Osteocyte (in vitro differentiated cells): ENCODE measurements at regions not wholly inside any gene's neighbourhood (a gene's known extent, or its start where the extent isn't known, plus 50 kb on each side); places are given as distances from the start of the nearest gene placed in this dataset.

Source experiments
- DNase-seq: peaks from one replicate; pipeline ENCODE4 v3.0.0; 2021; ENCODE audit warnings: mixed read lengths; ENCODE audit not compliant: unreplicated experiment; ENCODE audit errors: extremely low spot score
- H3K27ac Mint-ChIP-seq: one replicate; pipeline ENCODE4 v1.8.0; 2021; ENCODE audit warnings: mild to moderate bottlenecking, mixed read lengths; ENCODE audit not compliant: unreplicated experiment
- H3K27me3 Mint-ChIP-seq: one replicate; pipeline ENCODE4 v1.8.0; 2021; ENCODE audit warnings: mixed read lengths; ENCODE audit not compliant: unreplicated experiment
- H3K36me3 Mint-ChIP-seq: one replicate; pipeline ENCODE4 v1.8.0; 2021; ENCODE audit warnings: mixed read lengths; ENCODE audit not compliant: unreplicated experiment
- H3K4me1 Mint-ChIP-seq: one replicate; pipeline ENCODE4 v1.8.0; 2021; ENCODE audit warnings: mixed read lengths; ENCODE audit not compliant: unreplicated experiment
- H3K4me3 Mint-ChIP-seq: one replicate; pipeline ENCODE4 v1.8.0; 2021; ENCODE audit warnings: mild to moderate bottlenecking, moderate library complexity, mixed read lengths; ENCODE audit not compliant: unreplicated experiment
- H3K9me3 Mint-ChIP-seq: one replicate; pipeline ENCODE4 v1.8.0; 2021; ENCODE audit warnings: mixed read lengths; ENCODE audit not compliant: unreplicated experiment
- TF ChIP-seq, protein P1 (sequence below): fragments of 200-600 bp; sonication (generic); IDR thresholded peaks from 2 replicates; pipeline ENCODE4 v1.5.0; 2021; ENCODE audit warnings: antibody characterized with exemption, mild to moderate bottlenecking, moderate library complexity

DNA sequence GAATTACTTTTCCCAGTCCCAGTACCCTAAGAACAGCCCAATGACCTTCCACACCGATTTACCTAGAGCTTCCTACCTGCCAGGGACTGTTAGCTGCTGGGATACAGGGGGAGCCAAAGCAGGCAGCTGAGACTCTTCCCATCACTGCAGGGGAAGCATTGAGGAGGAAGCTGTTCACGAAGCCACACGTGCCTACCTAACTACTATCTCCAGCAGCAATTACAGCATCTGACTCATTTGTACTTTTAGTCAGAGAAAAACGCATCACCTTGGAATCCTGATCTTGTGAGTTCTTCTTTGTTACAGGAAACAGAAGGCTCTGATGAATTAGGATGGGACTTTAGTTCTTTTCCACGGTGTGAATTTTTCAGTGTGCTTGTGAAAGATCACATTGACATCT is 113.7 kb upstream of the DHX40 start:
- Mint-ChIP-seq H3K36me3 (no peaks in the 10 kb centered on the region), H3K9me3 (no peaks in the 10 kb centered on the region), H3K27me3 (peaks cover 21% of the 10 kb centered on the region), H3K4me1 (no peaks in the 10 kb centered on the region), H3K4me3 (no peak overlapping the region), H3K27ac (no peak overlapping the region)
- DNase-seq, result no peak
- TF ChIP-seq, protein P1, sequence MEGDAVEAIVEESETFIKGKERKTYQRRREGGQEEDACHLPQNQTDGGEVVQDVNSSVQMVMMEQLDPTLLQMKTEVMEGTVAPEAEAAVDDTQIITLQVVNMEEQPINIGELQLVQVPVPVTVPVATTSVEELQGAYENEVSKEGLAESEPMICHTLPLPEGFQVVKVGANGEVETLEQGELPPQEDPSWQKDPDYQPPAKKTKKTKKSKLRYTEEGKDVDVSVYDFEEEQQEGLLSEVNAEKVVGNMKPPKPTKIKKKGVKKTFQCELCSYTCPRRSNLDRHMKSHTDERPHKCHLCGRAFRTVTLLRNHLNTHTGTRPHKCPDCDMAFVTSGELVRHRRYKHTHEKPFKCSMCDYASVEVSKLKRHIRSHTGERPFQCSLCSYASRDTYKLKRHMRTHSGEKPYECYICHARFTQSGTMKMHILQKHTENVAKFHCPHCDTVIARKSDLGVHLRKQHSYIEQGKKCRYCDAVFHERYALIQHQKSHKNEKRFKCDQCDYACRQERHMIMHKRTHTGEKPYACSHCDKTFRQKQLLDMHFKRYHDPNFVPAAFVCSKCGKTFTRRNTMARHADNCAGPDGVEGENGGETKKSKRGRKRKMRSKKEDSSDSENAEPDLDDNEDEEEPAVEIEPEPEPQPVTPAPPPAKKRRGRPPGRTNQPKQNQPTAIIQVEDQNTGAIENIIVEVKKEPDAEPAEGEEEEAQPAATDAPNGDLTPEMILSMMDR, result no peak

DNA sequence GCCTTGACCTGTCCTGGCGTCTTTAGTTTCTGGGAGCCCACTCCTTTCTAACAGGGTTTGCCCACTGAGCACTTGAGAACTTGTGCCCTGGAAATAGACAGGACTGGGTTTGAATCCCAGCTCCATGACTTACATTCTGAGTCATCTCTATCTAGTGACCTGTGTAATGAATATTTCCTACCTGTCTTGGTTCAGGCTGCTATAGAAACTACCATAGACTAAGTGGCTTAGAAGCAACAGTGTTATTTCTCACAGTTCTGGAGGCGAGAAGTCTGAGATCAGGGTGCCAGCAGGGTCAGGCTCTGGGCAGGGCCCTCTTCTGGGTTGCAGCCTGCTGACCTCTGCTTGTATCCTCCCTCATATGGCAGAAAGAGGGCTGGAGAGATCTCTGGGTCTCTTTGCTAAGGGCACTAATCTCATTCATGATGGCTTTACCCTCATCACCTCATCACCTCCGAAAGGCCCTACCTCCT is 110.7 kb upstream of the DHX40 start:
- Mint-ChIP-seq H3K27me3 (peaks cover 14% of the 10 kb centered on the region), H3K4me3 (no peak overlapping the region), H3K4me1 (no peaks in the 10 kb centered on the region), H3K27ac (no peak overlapping the region), H3K36me3 (no peaks in the 10 kb centered on the region), H3K9me3 (no peaks in the 10 kb centered on the region)
- TF ChIP-seq, protein P1, result no peak
- no peak for DNase-seq

DNA sequence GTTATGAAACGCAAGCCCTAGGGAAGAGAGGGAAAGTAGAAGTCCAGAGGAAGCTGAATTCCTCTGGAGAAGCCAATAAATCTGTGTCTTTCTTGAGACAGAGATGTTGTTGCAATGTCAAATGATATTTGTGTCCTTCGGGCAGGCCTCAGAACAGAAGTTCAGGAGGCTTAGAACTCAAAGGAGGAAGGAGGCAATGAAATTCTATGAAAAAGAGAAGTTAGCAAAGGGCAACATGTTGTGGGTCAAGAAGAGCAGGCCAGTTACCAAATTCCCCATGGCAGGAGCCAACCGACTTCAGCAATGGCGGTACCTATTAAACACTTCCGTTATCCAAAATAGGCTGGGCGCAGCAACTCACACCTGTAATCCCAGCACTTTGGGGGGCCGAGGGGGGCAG is 109.0 kb upstream of the DHX40 start:
- no peak overlapping the region for H3K27ac Mint-ChIP-seq

DNA sequence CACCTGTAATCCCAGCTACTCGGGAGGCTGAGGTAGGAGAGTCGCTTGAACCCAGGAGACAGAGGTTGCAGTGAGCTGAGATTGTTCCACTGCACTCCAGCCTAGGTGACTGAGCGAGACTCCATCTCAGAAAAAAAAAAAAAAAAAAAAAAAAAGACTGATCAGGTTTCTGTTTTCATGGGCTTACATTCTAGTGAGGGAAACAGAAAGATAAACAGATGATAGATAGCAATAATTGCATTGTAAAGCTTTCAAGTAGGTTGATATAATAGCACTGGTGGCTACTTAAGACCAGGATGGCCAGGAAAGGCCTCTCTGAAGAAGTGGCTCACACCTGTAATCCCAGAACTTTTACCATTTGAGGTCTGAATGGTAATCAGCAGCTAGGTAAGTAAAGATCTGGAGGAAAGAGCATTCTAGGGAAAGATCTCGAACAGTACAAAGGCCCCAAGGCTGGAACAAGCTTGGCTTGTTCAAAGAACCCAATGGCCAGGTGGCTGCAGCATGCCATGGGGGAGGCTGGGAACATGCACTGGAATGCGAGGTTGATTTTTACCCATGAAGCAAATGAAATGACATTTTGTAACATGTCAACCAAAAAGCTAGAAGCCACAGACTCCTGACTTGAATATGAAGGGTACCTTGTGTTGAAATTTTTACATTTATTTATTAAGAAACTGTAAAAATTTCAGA is 108.3 kb upstream of the DHX40 start:
- H3K9me3 Mint-ChIP-seq, result no peaks in the 10 kb centered on the region
- TF ChIP-seq, protein P1, result no peak
- no peaks in the 10 kb centered on the region for H3K4me1 Mint-ChIP-seq
- no peaks in the 10 kb centered on the region for H3K36me3 Mint-ChIP-seq
- no peak overlapping the region for H3K27ac Mint-ChIP-seq
- H3K27me3 Mint-ChIP-seq, result peaks cover 10% of the 10 kb centered on the region
- no peak for DNase-seq
- no peak overlapping the region for H3K4me3 Mint-ChIP-seq

More for the DNA sequence above, 109.0 kb upstream of the DHX40 start:
- Mint-ChIP-seq H3K4me3 (no peak overlapping the region), H3K9me3 (no peaks in the 10 kb centered on the region), H3K36me3 (no peaks in the 10 kb centered on the region), H3K27me3 (peaks cover 14% of the 10 kb centered on the region), H3K4me1 (no peaks in the 10 kb centered on the region)
- DNase-seq, result no peak
- TF ChIP-seq, protein P1, result no peak

DNA sequence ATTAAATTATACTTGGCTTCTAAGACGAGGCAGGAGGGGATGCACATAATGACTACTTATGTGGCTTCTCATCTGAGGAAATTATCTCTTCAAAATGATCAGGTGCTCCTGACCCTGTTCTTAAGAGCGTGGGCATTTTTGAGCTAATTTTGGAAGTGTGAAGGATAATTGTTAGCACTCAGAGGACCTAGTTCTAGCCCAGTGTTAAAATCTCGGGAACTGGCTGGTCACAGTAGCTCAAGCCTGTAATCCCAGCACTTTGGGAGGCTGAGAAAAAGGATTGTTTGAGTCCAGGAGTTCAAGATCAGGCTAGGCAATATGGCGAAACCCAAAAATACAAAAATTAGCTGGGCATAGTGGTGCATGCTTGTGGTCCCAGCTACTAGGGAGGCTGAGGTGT is 103.0 kb upstream of the DHX40 start:
- H3K27ac Mint-ChIP-seq, result no peak overlapping the region
- no peaks in the 10 kb centered on the region for H3K36me3 Mint-ChIP-seq
- no peaks in the 10 kb centered on the region for H3K4me1 Mint-ChIP-seq
- no peaks in the 10 kb centered on the region for H3K9me3 Mint-ChIP-seq
- H3K27me3 Mint-ChIP-seq, result peaks cover 6% of the 10 kb centered on the region
- no peak overlapping the region for H3K4me3 Mint-ChIP-seq
- TF ChIP-seq, protein P1, result no peak
- no peak for DNase-seq
